PC-3 (cell line): ENCODE measurements at regions not wholly inside any gene's neighbourhood (a gene's known extent, or its start where the extent isn't known, plus 50 kb on each side); places are given as distances from the start of the nearest gene placed in this dataset.

Source experiments
- ATAC-seq: fragments of 200-7000 bp; cut with Tn5 transposase; 2 replicates; pipeline ENCODE4 v1.9.1; 2020; ENCODE audit warnings: mild to moderate bottlenecking, moderate library complexity
- BruUV-seq: library from RNA; stranded (reverse); fragments of 400-500 nt; replicated peaks from 2 replicates; lab custom pipeline; 2021; lab: Mats Ljungman, UMichigan
- CTCF ChIA-PET: fragments of 300-600 bp; sonication (Branson Sonifier 250); formaldehyde crosslinking; loops from one replicate; lab custom pipeline; 2022; ENCODE audit warnings: antibody characterized with exemption; lab: Charles Lee
- POLR2A ChIA-PET: fragments of 300-600 bp; sonication (Branson Sonifier 250); formaldehyde crosslinking; loops from one replicate; lab custom pipeline; 2022; ENCODE audit warnings: antibody characterized with exemption; ENCODE audit not compliant: unreplicated experiment; lab: Charles Lee
- DNase-seq: peaks from one replicate; pipeline ENCODE4 v3.0.0-alpha.2; 2015
- H2AFZ ChIP-seq: fragments of 300-600 bp; sonication (generic); 2 replicates; pipeline ENCODE4 v1.6.0; 2016; ENCODE audit warnings: antibody characterized with exemption, low read length
- H3F3A ChIP-seq: fragments of 300-600 bp; sonication (generic); one replicate; pipeline ENCODE4 v1.6.0; 2017; ENCODE audit warnings: antibody characterized with exemption, low read length, control low read depth, mild to moderate bottlenecking; ENCODE audit not compliant: unreplicated experiment
- H3K27ac ChIP-seq: fragments of 300-600 bp; sonication (generic); 2 replicates; pipeline ENCODE4 v1.5.1; 2016; ENCODE audit warnings: mild to moderate bottlenecking, low read length
- H3K27me3 ChIP-seq: fragments of 300-600 bp; sonication (generic); 2 replicates; pipeline ENCODE4 v1.6.1; 2016; ENCODE audit warnings: low read length, mixed read lengths
- H3K36me3 ChIP-seq: fragments of 300-600 bp; sonication (generic); 2 replicates; pipeline ENCODE4 v1.6.1; 2016; ENCODE audit warnings: low read depth, mixed run types, low read length, mixed read lengths
- H3K4me1 ChIP-seq: fragments of 300-600 bp; sonication (generic); 2 replicates; pipeline ENCODE4 v1.5.1; 2016; ENCODE audit warnings: low read length; ENCODE audit not compliant: insufficient read depth
- H3K4me2 ChIP-seq: fragments of 300-600 bp; sonication (generic); 2 replicates; pipeline ENCODE4 v1.6.0; 2016; ENCODE audit warnings: low read length
- H3K4me3 ChIP-seq: fragments of 300-600 bp; sonication (generic); 2 replicates; pipeline ENCODE4 v1.5.1; 2016; ENCODE audit warnings: mild to moderate bottlenecking, low read length, mixed read lengths
- H3K79me2 ChIP-seq: fragments of 300-600 bp; sonication (generic); 2 replicates; pipeline ENCODE4 v1.6.1; 2017; ENCODE audit warnings: low read length, mixed read lengths
- H3K9ac ChIP-seq: fragments of 300-600 bp; sonication (generic); 2 replicates; pipeline ENCODE4 v1.6.0; 2016; ENCODE audit warnings: mild to moderate bottlenecking, low read length
- H3K9me2 ChIP-seq: fragments of 300-600 bp; sonication (generic); replicated peaks from 2 replicates; pipeline ENCODE4 v1.6.1; 2016; ENCODE audit warnings: mixed run types, low read length, mixed read lengths
- H3K9me3 ChIP-seq: fragments of 300-600 bp; sonication (generic); 2 replicates; pipeline ENCODE4 v1.6.1; 2016; ENCODE audit warnings: low read length, mixed read lengths
- H4K20me1 ChIP-seq: fragments of 300-600 bp; sonication (generic); 2 replicates; pipeline ENCODE4 v1.6.1; 2016; ENCODE audit warnings: low read length, mixed read lengths
- CTCF ChIP-seq: fragments of 300-600 bp; sonication (generic); conservative IDR thresholded peaks from 2 replicates; pipeline ENCODE4 v1.5.1; 2017; ENCODE audit warnings: antibody characterized with exemption, low read depth, mild to moderate bottlenecking, low read length
- EZH2 ChIP-seq: fragments of 300-600 bp; sonication (generic); IDR thresholded peaks from one replicate; pipeline ENCODE4 v1.6.1; 2017; ENCODE audit warnings: antibody characterized with exemption, mild to moderate bottlenecking, low read length; ENCODE audit not compliant: unreplicated experiment
- EZH2phosphoT487 ChIP-seq: fragments of 300-600 bp; sonication (generic); IDR thresholded peaks from 2 replicates; pipeline ENCODE4 v1.6.1; 2018; ENCODE audit warnings: mild to moderate bottlenecking, antibody characterized with exemption, low read length, borderline replicate concordance
- intact Hi-C: fragments of 100-400 bp; cut with micrococcal nuclease; formaldehyde crosslinking; loops from 2 replicates; pipeline ENCODE4 v1.9.0; 2023

- no peaks in the 10 kb centered on the region for H3K4me1 ChIP-seq
- no peak for DNase-seq
- no peaks in the 10 kb centered on the region for H3K9me2 ChIP-seq
- no peak overlapping the region for H3K4me3 ChIP-seq
- H2AFZ ChIP-seq, result no peak overlapping the region
- no peaks in the 10 kb centered on the region for H3K36me3 ChIP-seq
- ATAC-seq, result no peak
- no TSS peak for BruUV-seq
- TF ChIP-seq EZH2phosphoT487, result no peak
- TF ChIP-seq EZH2, result no peak
- TF ChIP-seq CTCF, result no peak
- H3K79me2 ChIP-seq, result no peaks in the 10 kb centered on the region
- no peak overlapping the region for H3K27ac ChIP-seq
- no peak overlapping the region for H3K4me2 ChIP-seq
- ChIA-PET CTCF (no interaction called here), POLR2A (no interaction called here)
- H3K9ac ChIP-seq, result no peak overlapping the region
- intact Hi-C loops, result no loop called here
- H3K9me3 ChIP-seq, result no peaks in the 10 kb centered on the region
- no peaks in the 10 kb centered on the region for H3F3A ChIP-seq
- no peaks in the 10 kb centered on the region for H3K27me3 ChIP-seq
- no peaks in the 10 kb centered on the region for H4K20me1 ChIP-seq
These were observed 68.7 kb upstream of the FOXC1 start for GRCh38 chr6:1540864-1541521.

GRCh38 chr6:1542335-1542734 lies 67.4 kb upstream of the FOXC1 start:
- no peaks in the 10 kb centered on the region for H3K36me3 ChIP-seq
- no peak for TF ChIP-seq CTCF
- no peak for TF ChIP-seq EZH2
- no peak for ATAC-seq
- H3K9me3 ChIP-seq, result no peaks in the 10 kb centered on the region
- H3K4me1 ChIP-seq, result no peaks in the 10 kb centered on the region
- no peaks in the 10 kb centered on the region for H4K20me1 ChIP-seq
- BruUV-seq, result no TSS peak
- intact Hi-C loops, result no loop called here
- H3K9ac ChIP-seq, result no peak overlapping the region
- no peaks in the 10 kb centered on the region for H3K79me2 ChIP-seq
- no peak overlapping the region for H3K27ac ChIP-seq
- H3K4me3 ChIP-seq, result no peak overlapping the region
- H3K4me2 ChIP-seq, result no peak overlapping the region
- no peaks in the 10 kb centered on the region for H3K9me2 ChIP-seq
- no peak overlapping the region for H2AFZ ChIP-seq
- DNase-seq, result no peak
- H3K27me3 ChIP-seq, result no peaks in the 10 kb centered on the region
- H3F3A ChIP-seq, result no peaks in the 10 kb centered on the region
- CTCF ChIA-PET, result no interaction called here
- POLR2A ChIA-PET, result no interaction called here

- ATAC-seq, result no peak
- no TSS peak for BruUV-seq
- ChIA-PET POLR2A (no interaction called here), CTCF (no interaction called here)
- H4K20me1 ChIP-seq, result no peaks in the 10 kb centered on the region
- intact Hi-C loops, result no loop called here
- H3F3A ChIP-seq, result no peaks in the 10 kb centered on the region
- H3K36me3 ChIP-seq, result no peaks in the 10 kb centered on the region
- no peak overlapping the region for H3K4me2 ChIP-seq
- H3K9me3 ChIP-seq, result no peaks in the 10 kb centered on the region
- no peaks in the 10 kb centered on the region for H3K79me2 ChIP-seq
- no peak overlapping the region for H2AFZ ChIP-seq
- H3K27me3 ChIP-seq, result no peaks in the 10 kb centered on the region
- no peak for DNase-seq
- TF ChIP-seq CTCF, result no peak
- TF ChIP-seq EZH2, result no peak
- H3K27ac ChIP-seq, result no peak overlapping the region
- no peak overlapping the region for H3K9ac ChIP-seq
- no peaks in the 10 kb centered on the region for H3K4me1 ChIP-seq
- H3K9me2 ChIP-seq, result no peaks in the 10 kb centered on the region
- H3K4me3 ChIP-seq, result no peak overlapping the region
These were observed 67.0 kb upstream of the FOXC1 start for GRCh38 chr6:1542764-1543163.
